Adrenal gland (tissue), 5 donors: ENCODE measurements at regions not wholly inside any gene's neighbourhood (a gene's known extent, or its start where the extent isn't known, plus 50 kb on each side); places are given as distances from the start of the nearest gene placed in this dataset.

Experiments used
- CTCF ChIP-seq, 6 experiments: fragments of 450-650 bp in 4 of 6; fragments of 200-600 bp in 2 of 6; sonication (generic) in 1 of 6; IDR thresholded peaks; 1 replicate in 5 of 6; 2 replicates in 1 of 6; pipeline versions ENCODE4 v1.5.1 to v1.8.0; 2016 to 2021; ENCODE audit warnings: antibody characterized with exemption in 6 of 6, mild to moderate bottlenecking in 2 of 6, moderate library complexity in 1 of 6
- POLR2A ChIP-seq, 2 donors: fragments of 450-650 bp; IDR thresholded peaks; one replicate each; pipeline ENCODE4 v1.6.1; 2017; ENCODE audit warnings: antibody characterized with exemption in 2 of 2, mild to moderate bottlenecking in 2 of 2, moderate library complexity in 1 of 2
- donor health status: DM: no; HTN: no; CAD: no.

GRCh38 chr1:30382496-30382895 is 340.9 kb downstream of the MATN1 start:
- TF ChIP-seq CTCF (IDR thresholded peaks at IDR 0.05) (no peak), POLR2A (IDR thresholded peaks at IDR 0.05) (no peak)
